CD4-positive, alpha-beta memory T cell (primary cell): ENCODE measurements at regions not wholly inside any gene's neighbourhood (a gene's known extent, or its start where the extent isn't known, plus 50 kb on each side); places are given as distances from the start of the nearest gene placed in this dataset.

ENCODE experiments used
- CTCF ChIA-PET: fragments of 350-600 bp; sonication (Branson Sonifier 250); formaldehyde crosslinking; loops from one replicate; lab custom pipeline; 2021; ENCODE audit warnings: inconsistent platforms; ENCODE audit not compliant: partially characterized antibody; lab: Charles Lee
- POLR2A ChIA-PET: fragments of 350-600 bp; sonication (Branson Sonifier 250); formaldehyde crosslinking; loops from one replicate; lab custom pipeline; 2021; ENCODE audit not compliant: partially characterized antibody; lab: Charles Lee
- DNase-seq, 5 donors: peaks; one replicate each; pipeline versions ENCODE4 v3.0.0 to v3.0.0-alpha.2; 2020 to 2022; ENCODE audit warnings: mixed read lengths in 1 of 5
- H3K27ac ChIP-seq: one replicate; pipeline ENCODE4 v1.7.0; 2013; ENCODE audit warnings: low read depth, low read length
- H3K27me3 ChIP-seq: 2 replicates; pipeline ENCODE4 v1.7.0; 2013; ENCODE audit warnings: mild to moderate bottlenecking, low read length, moderate library complexity; ENCODE audit not compliant: insufficient read depth
- H3K36me3 ChIP-seq: 2 replicates; pipeline ENCODE4 v1.7.0; 2013; ENCODE audit warnings: mild to moderate bottlenecking, low read length, moderate library complexity; ENCODE audit not compliant: insufficient read depth
- H3K4me1 ChIP-seq: 2 replicates; pipeline ENCODE4 v1.7.0; 2013; ENCODE audit warnings: mild to moderate bottlenecking, low read length, moderate library complexity; ENCODE audit not compliant: insufficient read depth
- H3K4me3 ChIP-seq, 2 donors: one replicate each; pipeline ENCODE4 v1.7.0; 2013; ENCODE audit warnings: low read length in 2 of 2, mild to moderate bottlenecking in 1 of 2
- H3K9me3 ChIP-seq, 2 donors: one replicate each; pipeline ENCODE4 v1.7.0; 2013; ENCODE audit warnings: low read length in 2 of 2, control low read depth in 1 of 2; ENCODE audit not compliant: control insufficient read depth in 1 of 2
- H3K27ac Mint-ChIP-seq, 7 donors: one replicate each; pipeline ENCODE4 v1.8.0; 2020 to 2021; ENCODE audit warnings: mixed read lengths in 7 of 7, mild to moderate bottlenecking in 6 of 7, inconsistent platforms in 3 of 7, moderate library complexity in 3 of 7
- H3K27me3 Mint-ChIP-seq, 2 donors: one replicate each; pipeline ENCODE4 v1.8.0; 2020 to 2021; ENCODE audit warnings: mixed read lengths in 2 of 2
- H3K36me3 Mint-ChIP-seq, 2 donors: one replicate each; pipeline ENCODE4 v1.8.0; 2020 to 2021; ENCODE audit warnings: mixed read lengths in 2 of 2, inconsistent platforms in 1 of 2, mild to moderate bottlenecking in 1 of 2
- H3K4me1 Mint-ChIP-seq, 4 donors: one replicate each; pipeline ENCODE4 v1.8.0; 2020 to 2021; ENCODE audit warnings: mixed read lengths in 4 of 4, mild to moderate bottlenecking in 1 of 4
- H3K4me3 Mint-ChIP-seq, 8 donors: one replicate each; pipeline ENCODE4 v1.8.0; 2020 to 2021; ENCODE audit warnings: mixed read lengths in 8 of 8, mild to moderate bottlenecking in 7 of 8, moderate library complexity in 6 of 8, inconsistent platforms in 3 of 8
- H3K9me3 Mint-ChIP-seq, 8 donors: one replicate each; pipeline ENCODE4 v1.8.0; 2020 to 2021; ENCODE audit warnings: mixed read lengths in 8 of 8, mild to moderate bottlenecking in 5 of 8, inconsistent platforms in 3 of 8, moderate library complexity in 1 of 8
- intact Hi-C: fragments of 100-400 bp; cut with micrococcal nuclease; formaldehyde crosslinking; loops from one replicate; pipeline ENCODE4 v1.15.1; 2023

GRCh38 chr13:53249236-53249635 is 220.6 kb downstream of the OLFM4 start:
- H3K4me1 Mint-ChIP-seq: no peaks in the 10 kb centered on the region
- Histone ChIP-seq H3K4me3 (no peak overlapping the region), H3K27ac (no peak overlapping the region), H3K36me3 (no peaks in the 10 kb centered on the region), H3K9me3 (no peaks in the 10 kb centered on the region), H3K27me3 (no peaks in the 10 kb centered on the region), H3K4me1 (no peaks in the 10 kb centered on the region)
- intact Hi-C loops: no loop called here
- no peaks in the 10 kb centered on the region for H3K9me3 Mint-ChIP-seq
- no peak overlapping the region for H3K27ac Mint-ChIP-seq
- no peak for DNase-seq
- no peaks in the 10 kb centered on the region for H3K27me3 Mint-ChIP-seq
- no peak overlapping the region for H3K4me3 Mint-ChIP-seq
- ChIA-PET CTCF (interaction anchor here (1.4 to 3.2 kb wide), 3 partner anchors 8 to 11 kb away, joined by 3 to 17 read pairs (median 6); no protein-coding TSS in a partner anchor), POLR2A (no interaction called here)
- no peaks in the 10 kb centered on the region for H3K36me3 Mint-ChIP-seq

GRCh38 chr13:53250272-53250875 is 221.8 kb downstream of the OLFM4 start:
- H3K27me3 Mint-ChIP-seq: no peaks in the 10 kb centered on the region
- no peaks in the 10 kb centered on the region for H3K4me1 Mint-ChIP-seq
- POLR2A ChIA-PET: no interaction called here
- H3K4me1 ChIP-seq: no peaks in the 10 kb centered on the region
- H3K27ac ChIP-seq: no peak overlapping the region
- intact Hi-C loops: no loop called here
- H3K36me3 Mint-ChIP-seq: no peaks in the 10 kb centered on the region
- peak in 4 of 5 donors; percentile 2 to 22 (median 11) for DNase-seq
- H3K4me3 Mint-ChIP-seq: no peak overlapping the region
- H3K36me3 ChIP-seq: no peaks in the 10 kb centered on the region
- no peak overlapping the region for H3K4me3 ChIP-seq
- no peak overlapping the region for H3K27ac Mint-ChIP-seq
- H3K9me3 Mint-ChIP-seq: no peaks in the 10 kb centered on the region
- H3K27me3 ChIP-seq: no peaks in the 10 kb centered on the region
- CTCF ChIA-PET: interaction anchor here (0.8 to 3.4 kb wide), 9 partner anchors 8 to 42 kb away, joined by 3 to 22 read pairs (median 4); no protein-coding TSS in a partner anchor
- H3K9me3 ChIP-seq: no peaks in the 10 kb centered on the region

- H3K27ac Mint-ChIP-seq: no peak overlapping the region
- H3K27me3 ChIP-seq: no peaks in the 10 kb centered on the region
- no peak overlapping the region for H3K4me3 ChIP-seq
- no peaks in the 10 kb centered on the region for H3K36me3 ChIP-seq
- no peak overlapping the region for H3K27ac ChIP-seq
- H3K36me3 Mint-ChIP-seq: no peaks in the 10 kb centered on the region
- intact Hi-C loops: no loop called here
- H3K4me1 Mint-ChIP-seq: no peaks in the 10 kb centered on the region
- H3K9me3 Mint-ChIP-seq: no peaks in the 10 kb centered on the region
- no peak for DNase-seq
- H3K4me3 Mint-ChIP-seq: no peak overlapping the region
- H3K27me3 Mint-ChIP-seq: no peaks in the 10 kb centered on the region
- POLR2A ChIA-PET: no interaction called here
- H3K9me3 ChIP-seq: no peaks in the 10 kb centered on the region
- CTCF ChIA-PET: interaction anchor here (0.8 to 3.4 kb wide), 10 partner anchors 8 to 42 kb away, joined by 3 to 22 read pairs (median 4); no protein-coding TSS in a partner anchor
- H3K4me1 ChIP-seq: no peaks in the 10 kb centered on the region
Measured at GRCh38 chr13:53250977-53251376, 222.4 kb downstream of the OLFM4 start.

- ChIA-PET POLR2A (no interaction called here), CTCF (interaction anchor here (1.0 kb wide), 1 partner anchor 9 kb away, joined by 3 read pairs; no protein-coding TSS in a partner anchor)
- H3K4me3 ChIP-seq: no peak overlapping the region
- peaks cover 2 to 3% of the 10 kb centered on the region in 2 donors for H3K27me3 Mint-ChIP-seq
- peak overlapping the region in 1 of 8 donors; percentile 17 for H3K4me3 Mint-ChIP-seq
- no peak overlapping the region for H3K27ac ChIP-seq
- no peaks in the 10 kb centered on the region for H3K27me3 ChIP-seq
- no peaks in the 10 kb centered on the region for H3K36me3 Mint-ChIP-seq
- no peaks in the 10 kb centered on the region for H3K36me3 ChIP-seq
- no peaks in the 10 kb centered on the region for H3K4me1 Mint-ChIP-seq
- intact Hi-C loops: no loop called here
- DNase-seq: no peak
- H3K9me3 ChIP-seq: no peaks in the 10 kb centered on the region
- H3K27ac Mint-ChIP-seq: no peak overlapping the region
- no peaks in the 10 kb centered on the region for H3K4me1 ChIP-seq
- H3K9me3 Mint-ChIP-seq: no peaks in the 10 kb centered on the region
Measured at GRCh38 chr13:53254500-53254899, 225.9 kb downstream of the OLFM4 start.

GRCh38 chr13:53255795-53256194 is 227.2 kb downstream of the OLFM4 start:
- Mint-ChIP-seq H3K36me3 (no peaks in the 10 kb centered on the region), H3K4me1 (no peaks in the 10 kb centered on the region), H3K27me3 (peaks cover 3 to 7% of the 10 kb centered on the region in 2 donors), H3K27ac (no peak overlapping the region), H3K9me3 (no peaks in the 10 kb centered on the region), H3K4me3 (no peak overlapping the region)
- ChIA-PET CTCF (interaction anchor here (0.6 to 1.7 kb wide), 3 partner anchors 10 to 31 kb away, joined by 3 to 5 read pairs (median 3); no protein-coding TSS in a partner anchor), POLR2A (no interaction called here)
- no peak for DNase-seq
- Histone ChIP-seq H3K4me1 (no peaks in the 10 kb centered on the region), H3K9me3 (no peaks in the 10 kb centered on the region), H3K27ac (no peak overlapping the region), H3K36me3 (no peaks in the 10 kb centered on the region), H3K27me3 (no peaks in the 10 kb centered on the region), H3K4me3 (no peak overlapping the region)
- intact Hi-C loops: no loop called here

- Histone ChIP-seq H3K36me3 (no peaks in the 10 kb centered on the region), H3K27ac (no peak overlapping the region), H3K4me3 (no peak overlapping the region), H3K4me1 (no peaks in the 10 kb centered on the region), H3K27me3 (no peaks in the 10 kb centered on the region), H3K9me3 (no peaks in the 10 kb centered on the region)
- no peak overlapping the region for H3K4me3 Mint-ChIP-seq
- POLR2A ChIA-PET: no interaction called here
- peaks cover 3 to 7% of the 10 kb centered on the region in 2 donors for H3K27me3 Mint-ChIP-seq
- peaks cover 0 to 5% (median 0%) of the 10 kb centered on the region in 8 donors for H3K9me3 Mint-ChIP-seq
- no peak for DNase-seq
- no peaks in the 10 kb centered on the region for H3K4me1 Mint-ChIP-seq
- H3K36me3 Mint-ChIP-seq: no peaks in the 10 kb centered on the region
- H3K27ac Mint-ChIP-seq: no peak overlapping the region
- CTCF ChIA-PET: interaction anchor here (3.1 kb wide), 1 partner anchor 10 kb away, joined by 17 read pairs; no protein-coding TSS in a partner anchor
- intact Hi-C loops: no loop called here
Measured at GRCh38 chr13:53260594-53260993, 232.0 kb downstream of the OLFM4 start.

- ChIA-PET CTCF (no interaction called here), POLR2A (no interaction called here)
- Histone ChIP-seq H3K36me3 (no peaks in the 10 kb centered on the region), H3K4me1 (no peaks in the 10 kb centered on the region), H3K9me3 (no peaks in the 10 kb centered on the region), H3K4me3 (no peak overlapping the region), H3K27me3 (no peaks in the 10 kb centered on the region), H3K27ac (no peak overlapping the region)
- intact Hi-C loops: no loop called here
- no peak for DNase-seq
- peaks cover 2 to 4% of the 10 kb centered on the region in 2 donors for H3K27me3 Mint-ChIP-seq
- peaks cover 0 to 9% (median 3%) of the 10 kb centered on the region in 8 donors for H3K9me3 Mint-ChIP-seq
- no peak overlapping the region for H3K4me3 Mint-ChIP-seq
- no peaks in the 10 kb centered on the region for H3K36me3 Mint-ChIP-seq
- H3K27ac Mint-ChIP-seq: no peak overlapping the region
- H3K4me1 Mint-ChIP-seq: no peaks in the 10 kb centered on the region
Measured at GRCh38 chr13:53264751-53265385, 236.3 kb downstream of the OLFM4 start.
